ENCODE measurements at regions not wholly inside any gene's neighbourhood (a gene's known extent, or its start where the extent isn't known, plus 50 kb on each side); places are given as distances from the start of the nearest gene placed in this dataset.

DNA sequence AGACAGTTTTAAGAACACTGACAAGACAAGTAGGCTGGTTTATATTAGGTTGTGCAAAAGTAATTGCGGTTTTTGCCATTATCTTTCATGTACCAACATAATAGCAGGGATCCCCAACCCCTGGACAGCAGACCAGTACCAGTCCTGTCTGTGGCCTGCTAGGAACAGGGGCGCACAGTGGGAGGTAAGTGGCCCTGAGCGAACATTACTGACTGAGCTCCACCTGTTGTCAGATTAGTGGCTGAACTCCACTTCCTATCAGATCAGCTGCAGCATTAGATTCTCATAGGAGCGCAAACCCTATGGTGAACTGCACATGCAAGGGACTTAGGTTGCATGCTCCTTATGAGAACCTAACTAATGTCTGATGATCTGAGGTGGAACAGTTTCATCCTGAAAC is 921.9 kb downstream of the CCDC85A start:
- Histone ChIP-seq H4K5ac (ENCODE audit: insufficient read length, low read depth, low read length) (no peak overlapping the region), H3T11ph (ENCODE audit: low read length) (no peak overlapping the region), H2BK12ac (ENCODE audit: insufficient read length, low read depth, low read length) (no peak overlapping the region), H4K20me1 (ENCODE audit: control insufficient read depth, insufficient read depth, insufficient read length) (no peaks in the 10 kb centered on the region), H3K79me2 (ENCODE audit: insufficient read depth, low read length) (no peaks in the 10 kb centered on the region), H2BK20ac (ENCODE audit: low read depth, low read length, poor library complexity, severe bottlenecking) (no peak overlapping the region), H2BK120ac (ENCODE audit: low read depth, low read length, poor library complexity, severe bottlenecking) (no peak overlapping the region), H2BK5ac (ENCODE audit: insufficient read length, low read length) (no peak overlapping the region), H3K4me1 (ENCODE audit: insufficient read depth, low read length) (no peaks in the 10 kb centered on the region), H3K18ac (ENCODE audit: insufficient read length, low read depth, low read length) (no peak overlapping the region), H2AK5ac (ENCODE audit: insufficient read length, low read length) (no peak overlapping the region), H2AFZ (ENCODE audit: low read length) (no peak overlapping the region), H4K8ac (replicated peaks; ENCODE audit: insufficient read length, low read depth, low read length) (no peak overlapping the region), H3K4me2 (ENCODE audit: insufficient read depth, insufficient read length, low read length) (no peak overlapping the region), H3K79me1 (ENCODE audit: insufficient read depth, low read depth, low read length, poor library complexity, severe bottlenecking) (no peaks in the 10 kb centered on the region), H4K91ac (ENCODE audit: insufficient read length, low read depth, low read length) (no peak overlapping the region), H3K23me2 (ENCODE audit: insufficient read length, low read depth, low read length, poor library complexity, severe bottlenecking) (no peaks in the 10 kb centered on the region), H3K4ac (ENCODE audit: low read depth, low read length) (no peak overlapping the region), H3K27ac (ENCODE audit: insufficient read length, low read depth, low read length) (no peak overlapping the region), H3K9me3 (ENCODE audit: control insufficient read depth, low read depth, low read length) (no peaks in the 10 kb centered on the region), H2BK15ac (ENCODE audit: low read depth, low read length) (no peak overlapping the region), H3K27me3 (ENCODE audit: insufficient read depth, low read length) (no peaks in the 10 kb centered on the region), H3K14ac (ENCODE audit: insufficient read depth, low read length) (no peak overlapping the region), H3K56ac (ENCODE audit: insufficient read length, low read depth, low read length) (no peak overlapping the region), H3K9ac (ENCODE audit: extremely low read depth, insufficient read length, low read length) (no peak overlapping the region), H3K23ac (ENCODE audit: insufficient read length, low read depth, low read length) (no peak overlapping the region)
- Mint-ChIP-seq H3K27ac (no peak overlapping the region), H3K4me3 (no peak overlapping the region), H3K4me1 (no peaks in the 10 kb centered on the region), H3K36me3 (ENCODE audit: insufficient read depth in 1 of 3, low read depth in 3 of 3) (peaks cover 0 to 6% (median 1%) of the 10 kb centered on the region in 3 experiments; a peak in 1 of 7 replicates), H3K27me3 (ENCODE audit: low read depth) (no peaks in the 10 kb centered on the region), H3K9me3 (peaks cover 10 to 11% of the 10 kb centered on the region in 2 experiments; a peak in 4 of 5 replicates)
- no CpG with 5 or more reads among the region's 4 CpGs for WGBS (ENCODE audit: extremely low coverage, insufficient read length, low lambda C conversion rate)
- DNase-seq: peak; percentile 29
- TF ChIP-seq, protein P1, sequence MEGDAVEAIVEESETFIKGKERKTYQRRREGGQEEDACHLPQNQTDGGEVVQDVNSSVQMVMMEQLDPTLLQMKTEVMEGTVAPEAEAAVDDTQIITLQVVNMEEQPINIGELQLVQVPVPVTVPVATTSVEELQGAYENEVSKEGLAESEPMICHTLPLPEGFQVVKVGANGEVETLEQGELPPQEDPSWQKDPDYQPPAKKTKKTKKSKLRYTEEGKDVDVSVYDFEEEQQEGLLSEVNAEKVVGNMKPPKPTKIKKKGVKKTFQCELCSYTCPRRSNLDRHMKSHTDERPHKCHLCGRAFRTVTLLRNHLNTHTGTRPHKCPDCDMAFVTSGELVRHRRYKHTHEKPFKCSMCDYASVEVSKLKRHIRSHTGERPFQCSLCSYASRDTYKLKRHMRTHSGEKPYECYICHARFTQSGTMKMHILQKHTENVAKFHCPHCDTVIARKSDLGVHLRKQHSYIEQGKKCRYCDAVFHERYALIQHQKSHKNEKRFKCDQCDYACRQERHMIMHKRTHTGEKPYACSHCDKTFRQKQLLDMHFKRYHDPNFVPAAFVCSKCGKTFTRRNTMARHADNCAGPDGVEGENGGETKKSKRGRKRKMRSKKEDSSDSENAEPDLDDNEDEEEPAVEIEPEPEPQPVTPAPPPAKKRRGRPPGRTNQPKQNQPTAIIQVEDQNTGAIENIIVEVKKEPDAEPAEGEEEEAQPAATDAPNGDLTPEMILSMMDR (conservative IDR thresholded peaks at IDR 0.05): no peak

Measured in H9 (cell line).